ENCODE measurements at regions not wholly inside any gene's neighbourhood (a gene's known extent, or its start where the extent isn't known, plus 50 kb on each side); places are given as distances from the start of the nearest gene placed in this dataset.

DNA sequence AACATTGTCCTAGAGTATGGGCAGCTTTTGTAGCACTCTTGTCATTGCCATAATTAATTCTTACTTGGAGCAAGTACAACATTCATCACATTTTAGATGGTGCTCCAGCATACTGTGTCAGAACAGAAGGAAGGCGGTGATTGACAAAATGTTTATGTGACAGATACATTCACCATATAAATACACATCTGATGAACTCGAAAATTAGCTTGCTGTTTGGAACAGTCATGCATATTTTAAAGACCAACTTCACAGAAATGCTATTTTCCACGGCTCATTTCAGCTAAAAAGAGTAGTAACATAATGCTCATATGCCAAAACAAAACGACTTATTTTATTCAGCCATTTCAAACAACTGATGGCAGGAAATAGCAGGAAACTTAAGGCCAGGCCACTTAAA is 302.7 kb downstream of the MRPL39 start:
- Histone ChIP-seq H3K27me3 (ENCODE audit: insufficient read depth, low read depth, severe bottlenecking) (no peaks in the 10 kb centered on the region), H3K36me3 (no peaks in the 10 kb centered on the region), H3K9me3 (ENCODE audit: severe bottlenecking) (peaks cover 5% of the 10 kb centered on the region)

DNA sequence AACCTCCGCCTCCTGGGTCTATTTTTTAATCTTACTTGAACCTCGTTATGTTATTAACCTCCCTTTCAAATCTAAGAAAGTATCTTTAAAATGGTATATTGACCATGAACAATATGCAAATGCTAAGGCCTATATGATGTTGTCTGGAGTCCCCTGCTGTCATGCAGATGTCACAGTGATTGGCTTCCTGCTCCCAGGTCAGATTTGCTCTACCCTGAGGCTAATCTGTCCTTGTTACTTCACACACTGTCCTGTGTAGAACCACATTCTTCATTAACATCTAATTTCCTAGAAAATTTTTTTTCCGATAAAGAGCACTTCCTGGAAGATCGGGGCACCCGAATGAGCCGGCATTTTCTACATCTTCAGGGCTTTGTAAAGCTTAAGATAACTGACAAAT is 306.6 kb downstream of the MRPL39 start:
- DNase-seq: no peak
- Histone ChIP-seq H3K9me3 (ENCODE audit: severe bottlenecking) (no peaks in the 10 kb centered on the region), H3K27ac (no peak overlapping the region), H3K4me3 (ENCODE audit: low read depth, low read length) (no peak overlapping the region), H3K27me3 (ENCODE audit: insufficient read depth, low read depth, severe bottlenecking) (no peaks in the 10 kb centered on the region), H3K36me3 (no peaks in the 10 kb centered on the region)
- TF ChIP-seq, protein P1, sequence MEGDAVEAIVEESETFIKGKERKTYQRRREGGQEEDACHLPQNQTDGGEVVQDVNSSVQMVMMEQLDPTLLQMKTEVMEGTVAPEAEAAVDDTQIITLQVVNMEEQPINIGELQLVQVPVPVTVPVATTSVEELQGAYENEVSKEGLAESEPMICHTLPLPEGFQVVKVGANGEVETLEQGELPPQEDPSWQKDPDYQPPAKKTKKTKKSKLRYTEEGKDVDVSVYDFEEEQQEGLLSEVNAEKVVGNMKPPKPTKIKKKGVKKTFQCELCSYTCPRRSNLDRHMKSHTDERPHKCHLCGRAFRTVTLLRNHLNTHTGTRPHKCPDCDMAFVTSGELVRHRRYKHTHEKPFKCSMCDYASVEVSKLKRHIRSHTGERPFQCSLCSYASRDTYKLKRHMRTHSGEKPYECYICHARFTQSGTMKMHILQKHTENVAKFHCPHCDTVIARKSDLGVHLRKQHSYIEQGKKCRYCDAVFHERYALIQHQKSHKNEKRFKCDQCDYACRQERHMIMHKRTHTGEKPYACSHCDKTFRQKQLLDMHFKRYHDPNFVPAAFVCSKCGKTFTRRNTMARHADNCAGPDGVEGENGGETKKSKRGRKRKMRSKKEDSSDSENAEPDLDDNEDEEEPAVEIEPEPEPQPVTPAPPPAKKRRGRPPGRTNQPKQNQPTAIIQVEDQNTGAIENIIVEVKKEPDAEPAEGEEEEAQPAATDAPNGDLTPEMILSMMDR (IDR thresholded peaks at IDR 0.05; ENCODE audit: low read depth, low read length): no peak

More for the DNA sequence above, 302.7 kb downstream of the MRPL39 start:
- TF ChIP-seq, protein P1 (IDR thresholded peaks at IDR 0.05; ENCODE audit: low read depth, low read length): no peak
- H3K27ac ChIP-seq: no peak overlapping the region
- no peak overlapping the region for H3K4me3 ChIP-seq (ENCODE audit: low read depth, low read length)
- no peak for DNase-seq

- H3K27me3 ChIP-seq (ENCODE audit: insufficient read depth, low read depth, severe bottlenecking): no peaks in the 10 kb centered on the region
- H3K4me3 ChIP-seq (ENCODE audit: low read depth, low read length): no peak overlapping the region
- H3K9me3 ChIP-seq (ENCODE audit: severe bottlenecking): no peaks in the 10 kb centered on the region
- no peaks in the 10 kb centered on the region for H3K36me3 ChIP-seq
- no peak overlapping the region for H3K27ac ChIP-seq
- TF ChIP-seq, protein P1 (IDR thresholded peaks at IDR 0.05; ENCODE audit: low read depth, low read length): no peak
- DNase-seq: no peak
Measured at GRCh38 chr21:25298512-25299491, 308.5 kb downstream of the MRPL39 start.

GRCh38 chr21:25297117-25297516 is 310.2 kb downstream of the MRPL39 start:
- Histone ChIP-seq H3K9me3 (ENCODE audit: severe bottlenecking) (no peaks in the 10 kb centered on the region), H3K4me3 (ENCODE audit: low read depth, low read length) (no peak overlapping the region), H3K27ac (no peak overlapping the region), H3K36me3 (no peaks in the 10 kb centered on the region), H3K27me3 (ENCODE audit: insufficient read depth, low read depth, severe bottlenecking) (no peaks in the 10 kb centered on the region)
- DNase-seq: no peak
- TF ChIP-seq, protein P1 (IDR thresholded peaks at IDR 0.05; ENCODE audit: low read depth, low read length): no peak

DNA sequence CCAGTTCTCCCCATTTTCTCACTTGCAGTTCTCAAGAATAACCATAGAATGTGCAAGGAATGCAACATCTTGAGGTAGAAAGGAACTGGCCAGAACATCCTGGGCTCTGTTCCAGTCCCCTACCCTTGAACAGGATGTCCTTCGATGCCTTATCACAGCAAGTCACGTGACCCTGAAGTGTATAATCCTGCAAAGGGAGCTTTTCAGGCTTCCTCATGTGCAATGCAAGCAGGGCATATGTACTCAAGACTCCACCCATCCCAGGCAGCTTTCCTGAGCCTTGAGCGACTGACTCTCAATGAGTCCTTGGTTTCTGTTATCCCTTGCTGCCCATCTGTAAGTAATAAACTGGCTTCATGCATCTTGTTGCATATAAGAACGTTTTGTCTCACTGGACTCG is 311.0 kb downstream of the MRPL39 start:
- DNase-seq: no peak
- TF ChIP-seq, protein P1 (IDR thresholded peaks at IDR 0.05; ENCODE audit: low read depth, low read length): no peak
- no peaks in the 10 kb centered on the region for H3K27me3 ChIP-seq (ENCODE audit: insufficient read depth, low read depth, severe bottlenecking)
- H3K27ac ChIP-seq: no peak overlapping the region
- no peaks in the 10 kb centered on the region for H3K36me3 ChIP-seq
- H3K4me3 ChIP-seq (ENCODE audit: low read depth, low read length): no peak overlapping the region
- no peaks in the 10 kb centered on the region for H3K9me3 ChIP-seq (ENCODE audit: severe bottlenecking)

All from WERI-Rb-1 (cell line).